Fibroblast of peridontal ligament (primary cell): ENCODE measurements at regions not wholly inside any gene's neighbourhood (a gene's known extent, or its start where the extent isn't known, plus 50 kb on each side); places are given as distances from the start of the nearest gene placed in this dataset.

Source experiments
- DNase-seq: peaks from one replicate; pipeline ENCODE4 v3.0.0-alpha.2; 2010; ENCODE audit errors: extremely low read depth

- peak; percentile 65 for DNase-seq
These were observed 73.3 kb downstream of the TASL start for GRCh38 chrX:30504309-30504708.

- DNase-seq = no peak
These were observed 82.1 kb downstream of the TASL start for GRCh38 chrX:30495468-30495867.

- no peak for DNase-seq
These were observed 84.2 kb downstream of the TASL start for GRCh38 chrX:30493348-30493747.

GRCh38 chrX:30489323-30489722 lies 88.2 kb downstream of the TASL start:
- DNase-seq = no peak

GRCh38 chrX:30488092-30488491 lies 89.5 kb downstream of the TASL start:
- DNase-seq = peak; percentile 23

GRCh38 chrX:30483996-30484395 lies 93.6 kb downstream of the TASL start:
- no peak for DNase-seq

GRCh38 chrX:30468471-30468870 lies 109.1 kb downstream of the TASL start:
- DNase-seq = no peak
